Tibial artery (tissue), 4 donors: ENCODE measurements at regions not wholly inside any gene's neighbourhood (a gene's known extent, or its start where the extent isn't known, plus 50 kb on each side); places are given as distances from the start of the nearest gene placed in this dataset.

Experiments
- DNase-seq, 2 donors: peaks; one replicate each; pipeline ENCODE4 v3.0.0-alpha.2; 2019
- H3K27ac ChIP-seq, 2 donors: fragments of 200-600 bp; sonication (generic) in 1 of 2; 1 replicate in 1 of 2; 2 replicates in 1 of 2; pipeline ENCODE4 v1.5.1; 2018 to 2019; ENCODE audit warnings: mild to moderate bottlenecking in 1 of 2
- H3K27me3 ChIP-seq, 2 donors: fragments of 200-600 bp; sonication (generic) in 1 of 2; one replicate each; pipeline versions ENCODE4 v1.5.1 to v1.6.0; 2016 to 2019
- H3K36me3 ChIP-seq, 3 donors: fragments of 200-600 bp; sonication (generic) in 2 of 3; one replicate each; pipeline ENCODE4 v1.5.1; 2016 to 2019; ENCODE audit warnings: mild to moderate bottlenecking in 2 of 3
- H3K4me1 ChIP-seq, 4 donors: fragments of 200-600 bp; sonication (generic) in 2 of 4; 1 replicate in 3 of 4; 2 replicates in 1 of 4; pipeline ENCODE4 v1.5.1; 2016 to 2019
- H3K4me3 ChIP-seq, 2 donors: fragments of 200-600 bp; sonication (generic) in 1 of 2; 1 replicate in 1 of 2; 2 replicates in 1 of 2; pipeline ENCODE4 v1.5.1; 2018 to 2019; ENCODE audit warnings: mild to moderate bottlenecking in 2 of 2
- H3K9me3 ChIP-seq, 3 donors: fragments of 200-600 bp; sonication (generic) in 1 of 3; one replicate each; pipeline ENCODE4 v1.5.1; 2016 to 2019
- CTCF ChIP-seq, 2 experiments: fragments of 200-600 bp in 1 of 2; fragments of 450-650 bp in 1 of 2; IDR thresholded peaks; one replicate each; pipeline ENCODE4 v1.5.1; 2017 to 2019; ENCODE audit warnings: antibody characterized with exemption in 2 of 2, mild to moderate bottlenecking in 1 of 2, moderate library complexity in 1 of 2
- intact Hi-C: fragments of 100-400 bp; cut with DNase I; formaldehyde crosslinking; loops from one replicate; pipeline ENCODE4 v1.15.0; 2023; ENCODE audit warnings: low total_unique reads

DNA sequence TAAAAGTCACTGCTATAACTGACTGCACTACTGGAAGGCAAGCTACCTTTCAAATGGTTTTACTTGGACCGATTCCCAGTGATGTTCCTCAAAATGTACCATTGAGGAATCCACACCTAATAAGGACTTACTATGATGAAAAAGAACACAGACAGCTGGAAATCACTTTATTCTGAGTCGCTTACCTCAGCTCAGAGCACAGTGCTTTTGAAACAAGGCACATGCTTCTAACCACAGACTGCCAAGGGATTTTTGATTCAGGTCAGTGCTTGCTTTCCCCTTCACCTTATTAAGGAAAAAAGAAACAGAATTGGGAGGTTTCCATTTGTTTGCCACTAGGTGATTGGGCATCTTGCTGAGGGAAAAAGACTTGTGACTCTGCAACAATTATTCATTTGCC, 707.5 kb upstream of the FSHR start:
- H3K36me3 ChIP-seq = no peaks in the 10 kb centered on the region
- no peak overlapping the region for H3K4me3 ChIP-seq
- no peak overlapping the region for H3K27ac ChIP-seq
- H3K4me1 ChIP-seq = no peaks in the 10 kb centered on the region
- H3K9me3 ChIP-seq = no peaks in the 10 kb centered on the region
- DNase-seq = no peak
- no peak for TF ChIP-seq CTCF (IDR thresholded peaks at IDR 0.05)
- intact Hi-C loops = no loop called here
- no peaks in the 10 kb centered on the region for H3K27me3 ChIP-seq

- no peak for TF ChIP-seq CTCF (IDR thresholded peaks at IDR 0.05)
- H3K27me3 ChIP-seq = no peaks in the 10 kb centered on the region
- intact Hi-C loops = no loop called here
- H3K36me3 ChIP-seq = no peaks in the 10 kb centered on the region
- H3K27ac ChIP-seq = no peak overlapping the region
- H3K4me3 ChIP-seq = no peak overlapping the region
- DNase-seq = no peak
- no peaks in the 10 kb centered on the region for H3K4me1 ChIP-seq
- H3K9me3 ChIP-seq = no peaks in the 10 kb centered on the region
These were observed 706.5 kb upstream of the FSHR start for GRCh38 chr2:49860834-49861233.

DNA sequence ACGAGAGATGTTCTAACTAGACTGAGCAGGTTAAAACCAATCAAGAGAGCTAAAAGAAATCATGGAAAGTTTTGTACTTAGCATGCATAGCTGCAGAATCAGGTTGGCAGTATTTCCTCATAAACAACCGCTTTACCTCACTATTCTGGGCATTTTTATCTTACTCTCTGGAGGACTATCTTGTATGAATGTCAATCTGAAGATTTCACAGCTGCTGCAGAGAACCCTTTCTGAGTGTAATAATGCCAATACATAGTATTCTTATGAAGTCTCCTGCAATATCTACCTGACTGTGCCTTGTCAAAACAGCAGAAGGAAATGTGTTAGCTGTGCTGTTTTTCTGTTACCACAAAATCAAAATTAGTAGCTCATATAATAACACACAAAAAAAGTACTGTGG, 705.9 kb upstream of the FSHR start:
- Histone ChIP-seq H3K27ac (no peak overlapping the region), H3K4me3 (no peak overlapping the region), H3K9me3 (no peaks in the 10 kb centered on the region), H3K4me1 (no peaks in the 10 kb centered on the region), H3K27me3 (no peaks in the 10 kb centered on the region), H3K36me3 (no peaks in the 10 kb centered on the region)
- intact Hi-C loops = no loop called here
- no peak for TF ChIP-seq CTCF (IDR thresholded peaks at IDR 0.05)
- no peak for DNase-seq

DNA sequence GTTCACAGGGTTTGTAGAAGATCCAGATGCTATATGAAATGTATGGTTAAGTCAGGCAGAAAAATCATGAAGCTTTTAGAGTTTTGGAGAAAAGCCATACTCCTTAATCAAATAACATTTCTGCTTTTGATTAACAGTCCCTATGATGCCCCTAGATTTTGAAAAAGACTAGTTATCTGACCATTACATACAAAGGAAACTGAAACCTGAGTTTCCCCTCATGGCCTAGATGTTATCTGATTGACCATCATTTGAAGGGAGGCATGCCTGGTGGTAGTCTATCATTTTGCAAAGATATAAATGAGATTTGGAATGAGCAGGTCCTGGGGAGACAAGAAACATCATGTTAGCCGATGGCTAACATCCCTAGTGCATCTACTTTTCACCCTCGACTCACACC, 704.3 kb upstream of the FSHR start:
- no peak for TF ChIP-seq CTCF (IDR thresholded peaks at IDR 0.05)
- H3K4me3 ChIP-seq = no peak overlapping the region
- intact Hi-C loops = no loop called here
- no peak overlapping the region for H3K27ac ChIP-seq
- no peak for DNase-seq
- H3K9me3 ChIP-seq = no peaks in the 10 kb centered on the region
- H3K4me1 ChIP-seq = no peaks in the 10 kb centered on the region
- H3K36me3 ChIP-seq = no peaks in the 10 kb centered on the region
- no peaks in the 10 kb centered on the region for H3K27me3 ChIP-seq

GRCh38 chr2:49858113-49858490, 703.8 kb upstream of the FSHR start:
- intact Hi-C loops = no loop called here
- H3K27ac ChIP-seq = no peak overlapping the region
- H3K9me3 ChIP-seq = no peaks in the 10 kb centered on the region
- H3K27me3 ChIP-seq = no peaks in the 10 kb centered on the region
- no peak overlapping the region for H3K4me3 ChIP-seq
- no peak for TF ChIP-seq CTCF (IDR thresholded peaks at IDR 0.05)
- no peaks in the 10 kb centered on the region for H3K36me3 ChIP-seq
- H3K4me1 ChIP-seq = no peaks in the 10 kb centered on the region
- DNase-seq = no peak

GRCh38 chr2:49857371-49858112, 703.2 kb upstream of the FSHR start:
- Histone ChIP-seq H3K27me3 (no peaks in the 10 kb centered on the region), H3K36me3 (no peaks in the 10 kb centered on the region), H3K4me3 (no peak overlapping the region), H3K4me1 (no peaks in the 10 kb centered on the region), H3K27ac (no peak overlapping the region), H3K9me3 (no peaks in the 10 kb centered on the region)
- DNase-seq = no peak
- no peak for TF ChIP-seq CTCF (IDR thresholded peaks at IDR 0.05)
- intact Hi-C loops = no loop called here
